HG02885 (cell line): ENCODE measurements at regions not wholly inside any gene's neighbourhood (a gene's known extent, or its start where the extent isn't known, plus 50 kb on each side); places are given as distances from the start of the nearest gene placed in this dataset.

Source experiments
- ATAC-seq: cut with Tn5 transposase; IDR thresholded peaks from one replicate; pipeline ENCODE4 v1.9.1; 2021; ENCODE audit warnings: mild to moderate bottlenecking; ENCODE audit not compliant: unreplicated experiment, poor library complexity

- no peak for ATAC-seq
Measured at GRCh38 chr11:122287401-122287800, 171.4 kb upstream of the BLID start.

- no peak for ATAC-seq
Measured at GRCh38 chr11:122285070-122285988, 169.3 kb upstream of the BLID start.

GRCh38 chr11:122280870-122281269, 164.9 kb upstream of the BLID start:
- ATAC-seq = no peak

- no peak for ATAC-seq
Measured at GRCh38 chr11:122279194-122279593, 163.2 kb upstream of the BLID start.

GRCh38 chr11:122277493-122277892, 161.5 kb upstream of the BLID start:
- no peak for ATAC-seq

- ATAC-seq = no peak
Measured at GRCh38 chr11:122276221-122276620, 160.2 kb upstream of the BLID start.

- no peak for ATAC-seq
Measured at GRCh38 chr11:122275508-122275907, 159.5 kb upstream of the BLID start.

- no peak for ATAC-seq
Measured at GRCh38 chr11:122273476-122274191, 157.6 kb upstream of the BLID start.

GRCh38 chr11:122271745-122272144, 155.7 kb upstream of the BLID start:
- ATAC-seq = no peak

GRCh38 chr11:122271137-122271536, 155.1 kb upstream of the BLID start:
- no peak for ATAC-seq

- no peak for ATAC-seq
Measured at GRCh38 chr11:122270535-122270934, 154.5 kb upstream of the BLID start.

- no peak for ATAC-seq
Measured at GRCh38 chr11:122269824-122270223, 153.8 kb upstream of the BLID start.

GRCh38 chr11:122268601-122269130, 152.7 kb upstream of the BLID start:
- no peak for ATAC-seq

- no peak for ATAC-seq
Measured at GRCh38 chr11:122267602-122268001, 151.6 kb upstream of the BLID start.

- ATAC-seq = no peak
Measured at GRCh38 chr11:122265981-122266380, 150.0 kb upstream of the BLID start.

GRCh38 chr11:122264121-122264520, 148.1 kb upstream of the BLID start:
- ATAC-seq = no peak

GRCh38 chr11:122261546-122261945, 145.5 kb upstream of the BLID start:
- no peak for ATAC-seq

- ATAC-seq = no peak
Measured at GRCh38 chr11:122259195-122259821, 143.3 kb upstream of the BLID start.

- ATAC-seq = no peak
Measured at GRCh38 chr11:122258446-122259194, 142.6 kb upstream of the BLID start.

- ATAC-seq = no peak
Measured at GRCh38 chr11:122253589-122254231, 137.7 kb upstream of the BLID start.
